GM06990 (cell line): ENCODE measurements at regions not wholly inside any gene's neighbourhood (a gene's known extent, or its start where the extent isn't known, plus 50 kb on each side); places are given as distances from the start of the nearest gene placed in this dataset.
"Not testable (repeated sequence)": the region's sequence is repeated elsewhere in the genome, so short reads cannot be mapped to it uniquely, and the experiment has no call there.

Experiments
- DNase-seq: peaks from one replicate; pipeline ENCODE4 v3.0.0-alpha.2; 2011; ENCODE audit not compliant: insufficient read length; ENCODE audit errors: extremely low read depth
- H3K27me3 ChIP-seq: replicated peaks from 2 replicates; pipeline ENCODE4 v1.6.0; 2011; ENCODE audit warnings: low read length; ENCODE audit not compliant: control insufficient read depth, insufficient read depth
- H3K36me3 ChIP-seq: 2 replicates; pipeline ENCODE4 v1.5.1; 2011; ENCODE audit warnings: low read length; ENCODE audit not compliant: control insufficient read depth, insufficient read depth
- H3K4me3 ChIP-seq: replicated peaks from 2 replicates; pipeline ENCODE4 v1.5.1; 2011; ENCODE audit warnings: low read depth, mild to moderate bottlenecking, control low read depth, low read length
- CTCF ChIP-seq: IDR thresholded peaks from 2 replicates; pipeline ENCODE4 v1.5.1; 2011; ENCODE audit warnings: low read length, control low read depth, mild to moderate bottlenecking, inconsistent platforms; ENCODE audit not compliant: insufficient read depth, poor library complexity, severe bottlenecking

- no peaks in the 10 kb centered on the region for H3K36me3 ChIP-seq
- no peak overlapping the region for H3K4me3 ChIP-seq
- no peaks in the 10 kb centered on the region for H3K27me3 ChIP-seq
- DNase-seq: no peak
- no peak for TF ChIP-seq CTCF
These were observed 307.1 kb downstream of the RAP2B start for GRCh38 chr3:153469162-153469561.

GRCh38 chr3:153484842-153485241 is 322.8 kb downstream of the RAP2B start:
- no peaks in the 10 kb centered on the region for H3K36me3 ChIP-seq

GRCh38 chr3:153495422-153495821 is 333.4 kb downstream of the RAP2B start:
- no peaks in the 10 kb centered on the region for H3K27me3 ChIP-seq
- no peak for DNase-seq
- H3K4me3 ChIP-seq: no peak overlapping the region
- no peaks in the 10 kb centered on the region for H3K36me3 ChIP-seq
- TF ChIP-seq CTCF: no peak

More at GRCh38 chr3:153484842-153485241, 322.8 kb downstream of the RAP2B start:
- no peaks in the 10 kb centered on the region for H3K27me3 ChIP-seq
- no peak for TF ChIP-seq CTCF
- no peak overlapping the region for H3K4me3 ChIP-seq
- no peak for DNase-seq

GRCh38 chr3:153502682-153503081 is 340.7 kb downstream of the RAP2B start:
- H3K36me3 ChIP-seq: no peaks in the 10 kb centered on the region
- H3K4me3 ChIP-seq: no peak overlapping the region
- no peak for TF ChIP-seq CTCF
- no peak for DNase-seq
- H3K27me3 ChIP-seq: no peaks in the 10 kb centered on the region

GRCh38 chr3:153503873-153504272 is 341.8 kb downstream of the RAP2B start:
- TF ChIP-seq CTCF: no peak
- no peaks in the 10 kb centered on the region for H3K27me3 ChIP-seq
- no peak overlapping the region for H3K4me3 ChIP-seq
- no peaks in the 10 kb centered on the region for H3K36me3 ChIP-seq
- DNase-seq: no peak

- H3K27me3 ChIP-seq, H3K4me3 ChIP-seq, DNase-seq, H3K36me3 ChIP-seq: not testable (repeated sequence)
These were observed 344.2 kb downstream of the RAP2B start for GRCh38 chr3:153506205-153506604.

GRCh38 chr3:153506686-153507085 is 344.7 kb downstream of the RAP2B start:
- H3K27me3 ChIP-seq, H3K4me3 ChIP-seq, H3K36me3 ChIP-seq, DNase-seq: not testable (repeated sequence)
